ENCODE measurements at regions not wholly inside any gene's neighbourhood (a gene's known extent, or its start where the extent isn't known, plus 50 kb on each side); places are given as distances from the start of the nearest gene placed in this dataset.

DNA sequence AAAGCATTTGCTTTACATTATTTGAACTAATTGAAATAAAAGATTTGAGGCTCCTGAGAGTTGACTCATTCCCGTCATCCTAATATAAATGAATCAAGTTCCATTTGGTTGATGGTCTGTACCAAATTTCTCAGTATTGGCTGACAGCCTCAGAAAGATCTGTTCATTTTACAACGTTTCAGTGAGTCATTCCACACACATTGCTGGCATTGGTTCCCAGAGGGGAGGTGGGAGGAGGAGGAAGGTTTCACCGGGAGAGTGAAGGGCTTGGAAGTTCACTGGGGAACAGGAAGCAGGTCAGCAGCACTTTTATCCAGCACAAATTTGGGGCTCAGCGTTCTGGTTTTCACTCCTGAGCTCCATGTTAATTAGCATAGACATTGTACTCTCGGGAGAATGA is 176.7 kb upstream of the CADPS start:
- no peak for TF ChIP-seq ZFP37 (CRISPR knock-in tag; IDR thresholded peaks at IDR 0.05; ENCODE audit: borderline replicate concordance)
- no peak for TF ChIP-seq TAF1 (CRISPR knock-in tag; IDR thresholded peaks at IDR 0.05)
- no peak for TF ChIP-seq MXI1 (IDR thresholded peaks at IDR 0.05; ENCODE audit: borderline replicate concordance, low read depth, low read length)
- TF ChIP-seq, protein P1, sequence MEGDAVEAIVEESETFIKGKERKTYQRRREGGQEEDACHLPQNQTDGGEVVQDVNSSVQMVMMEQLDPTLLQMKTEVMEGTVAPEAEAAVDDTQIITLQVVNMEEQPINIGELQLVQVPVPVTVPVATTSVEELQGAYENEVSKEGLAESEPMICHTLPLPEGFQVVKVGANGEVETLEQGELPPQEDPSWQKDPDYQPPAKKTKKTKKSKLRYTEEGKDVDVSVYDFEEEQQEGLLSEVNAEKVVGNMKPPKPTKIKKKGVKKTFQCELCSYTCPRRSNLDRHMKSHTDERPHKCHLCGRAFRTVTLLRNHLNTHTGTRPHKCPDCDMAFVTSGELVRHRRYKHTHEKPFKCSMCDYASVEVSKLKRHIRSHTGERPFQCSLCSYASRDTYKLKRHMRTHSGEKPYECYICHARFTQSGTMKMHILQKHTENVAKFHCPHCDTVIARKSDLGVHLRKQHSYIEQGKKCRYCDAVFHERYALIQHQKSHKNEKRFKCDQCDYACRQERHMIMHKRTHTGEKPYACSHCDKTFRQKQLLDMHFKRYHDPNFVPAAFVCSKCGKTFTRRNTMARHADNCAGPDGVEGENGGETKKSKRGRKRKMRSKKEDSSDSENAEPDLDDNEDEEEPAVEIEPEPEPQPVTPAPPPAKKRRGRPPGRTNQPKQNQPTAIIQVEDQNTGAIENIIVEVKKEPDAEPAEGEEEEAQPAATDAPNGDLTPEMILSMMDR (CRISPR knock-in tag; IDR thresholded peaks at IDR 0.05) = no peak
- TF ChIP-seq POLR2A (IDR thresholded peaks at IDR 0.05; ENCODE audit: insufficient read depth in 1 of 2, low read depth in 2 of 2, low read length in 2 of 2) = no peak
